ENCODE measurements at regions not wholly inside any gene's neighbourhood (a gene's known extent, or its start where the extent isn't known, plus 50 kb on each side); places are given as distances from the start of the nearest gene placed in this dataset.

- DNase-seq (ENCODE audit: low spot score): no peak
Observed at GRCh38 chr2:66382091-66382490, 52.8 kb upstream of the MEIS1 start.

DNA sequence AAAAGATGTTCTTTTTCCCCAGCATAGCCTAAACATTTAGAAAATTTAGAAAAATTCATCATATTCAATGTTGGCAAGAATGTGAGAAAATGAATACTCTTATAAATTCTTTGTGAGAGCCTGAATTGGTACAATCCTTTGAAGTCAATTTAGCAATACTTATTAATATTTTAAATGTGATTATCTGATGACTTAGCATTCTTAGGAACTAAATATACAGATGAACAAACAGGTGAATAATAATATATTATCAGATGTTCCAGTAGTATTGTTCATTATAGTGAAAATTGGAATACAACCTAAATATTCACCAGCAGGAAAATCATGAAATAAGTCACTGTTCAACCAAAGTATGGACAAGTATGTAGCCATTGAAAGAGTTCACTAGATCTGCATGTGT is 55.5 kb upstream of the MEIS1 start:
- no peak for DNase-seq (ENCODE audit: low spot score)

GRCh38 chr2:66377832-66378231 is 57.1 kb upstream of the MEIS1 start:
- DNase-seq (ENCODE audit: low spot score): no peak

DNA sequence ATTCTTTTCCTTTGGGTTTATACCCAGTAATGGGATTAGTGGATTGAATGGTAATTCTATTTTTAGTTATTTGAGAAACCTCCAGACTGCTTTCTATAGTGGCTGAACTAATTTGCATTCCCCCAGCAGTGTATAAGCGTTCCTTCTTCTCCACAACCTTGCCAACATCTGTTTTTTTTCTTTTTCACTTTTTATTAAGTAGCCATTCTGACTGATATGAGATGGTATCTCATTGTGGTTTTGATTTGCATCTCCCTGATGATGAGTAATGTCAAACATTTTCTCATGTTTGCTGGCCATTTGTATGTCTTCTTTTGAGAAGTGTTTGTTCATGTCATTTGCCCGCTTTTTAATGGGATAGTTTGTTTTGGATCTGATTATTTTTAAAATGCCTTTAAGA is 64.1 kb upstream of the MEIS1 start:
- no peak for DNase-seq (ENCODE audit: low spot score)

DNA sequence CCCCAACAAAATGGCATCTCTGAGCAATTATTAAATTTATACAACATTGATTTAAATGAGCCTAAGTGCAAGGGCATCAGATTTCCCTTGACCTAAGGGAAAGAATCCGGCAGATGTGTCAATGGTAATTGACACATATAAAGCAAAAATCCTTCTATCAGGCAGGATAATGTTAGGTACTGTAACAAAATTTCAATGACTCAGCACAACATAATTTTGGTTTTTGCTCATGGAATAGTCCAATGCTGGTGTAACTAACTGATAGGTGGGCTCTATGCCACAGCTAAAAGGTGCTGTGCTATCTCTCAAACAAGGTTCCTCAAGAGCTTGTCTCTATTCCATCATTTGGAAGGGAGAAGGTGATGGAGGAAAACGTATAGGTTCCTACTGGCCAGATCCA is 68.3 kb upstream of the MEIS1 start:
- DNase-seq (ENCODE audit: low spot score): no peak

- peak; percentile 13 for DNase-seq (ENCODE audit: low spot score)
Observed at GRCh38 chr2:66364495-66365333, 70.2 kb upstream of the MEIS1 start.

- no peak for DNase-seq (ENCODE audit: low spot score)
Observed at GRCh38 chr2:66362701-66363100, 72.2 kb upstream of the MEIS1 start.

GRCh38 chr2:66346231-66346664 is 88.7 kb upstream of the MEIS1 start:
- no peak for DNase-seq (ENCODE audit: low spot score)

GRCh38 chr2:66344087-66344663 is 90.8 kb upstream of the MEIS1 start:
- no peak for DNase-seq (ENCODE audit: low spot score)

GRCh38 chr2:66343259-66343658 is 91.7 kb upstream of the MEIS1 start:
- no peak for DNase-seq (ENCODE audit: low spot score)

DNA sequence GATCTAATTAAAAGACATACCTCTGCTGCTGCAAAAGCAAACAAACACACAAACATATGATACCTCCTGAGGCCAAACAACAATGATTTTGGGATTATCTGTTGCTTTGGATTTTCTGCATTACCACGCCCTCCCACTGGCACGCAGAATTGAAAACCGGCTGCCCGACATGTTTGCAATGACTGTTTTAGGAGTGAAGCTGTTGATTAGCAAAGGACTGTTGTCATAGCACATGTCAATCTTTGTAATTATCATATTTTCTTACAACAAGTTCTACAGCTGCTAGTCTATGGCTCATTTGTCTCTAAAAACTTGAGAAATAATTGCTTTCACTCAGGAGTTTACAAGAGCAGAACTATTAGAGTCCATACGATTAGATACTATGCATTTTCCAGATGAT is 94.4 kb upstream of the MEIS1 start:
- DNase-seq (ENCODE audit: low spot score): no peak

DNA sequence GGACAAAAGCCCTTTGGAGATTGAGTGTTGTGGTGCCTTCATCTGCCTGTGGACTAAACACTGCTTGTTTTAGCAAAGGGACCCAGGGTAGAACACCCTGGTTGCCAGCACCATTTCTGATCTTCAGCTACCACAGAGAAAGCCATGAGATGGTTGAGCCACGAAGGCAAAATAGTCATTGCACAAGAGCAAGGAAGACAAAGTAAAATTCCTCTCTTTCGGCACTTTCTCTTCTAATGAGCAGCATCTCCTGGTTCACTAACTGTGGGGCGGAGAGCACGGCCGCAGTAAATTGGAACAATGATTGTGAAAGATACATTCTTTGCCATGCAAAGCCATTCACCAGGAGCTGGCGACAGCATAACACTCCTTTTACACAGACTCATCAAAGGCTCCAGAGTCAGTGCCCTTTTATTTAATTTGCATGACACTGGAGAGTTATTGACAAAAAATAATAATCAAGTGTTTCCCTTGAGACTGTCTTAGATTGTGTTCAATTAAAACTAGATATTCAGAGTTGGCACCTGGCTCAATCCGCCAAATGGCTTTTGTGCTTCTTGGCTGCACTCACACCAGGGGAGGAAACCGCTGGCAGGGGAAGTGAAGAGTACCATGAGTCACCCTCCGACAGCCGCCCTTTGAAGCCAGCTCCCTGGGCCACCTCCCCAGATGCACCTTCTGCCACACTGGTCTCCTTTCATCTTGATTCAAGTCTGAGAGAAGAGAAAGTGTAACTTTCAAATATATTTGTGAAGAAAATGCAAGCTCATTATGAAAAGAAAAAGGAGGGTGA is 100.5 kb upstream of the MEIS1 start:
- DNase-seq (ENCODE audit: low spot score): no peak

DNA sequence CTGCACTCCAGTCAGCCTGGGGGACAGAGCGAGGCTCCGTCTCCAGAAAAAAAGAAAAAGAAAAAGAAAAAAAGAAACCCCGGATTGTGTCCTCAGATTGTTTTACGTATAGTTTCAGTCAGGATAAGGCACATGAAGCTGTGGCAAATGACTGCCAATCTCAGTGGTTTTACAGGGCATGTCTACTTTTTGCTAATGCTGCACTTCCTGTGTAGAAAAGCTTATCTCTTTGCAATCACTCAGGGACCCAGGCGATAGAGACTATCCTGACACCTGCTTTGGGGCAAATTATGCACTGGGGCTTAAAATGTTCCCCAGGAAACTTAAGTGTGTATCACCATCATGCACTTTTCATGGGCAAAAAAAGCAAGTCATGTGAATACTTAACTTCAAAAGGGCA is 103.7 kb upstream of the MEIS1 start:
- no peak for DNase-seq (ENCODE audit: low spot score)

DNA sequence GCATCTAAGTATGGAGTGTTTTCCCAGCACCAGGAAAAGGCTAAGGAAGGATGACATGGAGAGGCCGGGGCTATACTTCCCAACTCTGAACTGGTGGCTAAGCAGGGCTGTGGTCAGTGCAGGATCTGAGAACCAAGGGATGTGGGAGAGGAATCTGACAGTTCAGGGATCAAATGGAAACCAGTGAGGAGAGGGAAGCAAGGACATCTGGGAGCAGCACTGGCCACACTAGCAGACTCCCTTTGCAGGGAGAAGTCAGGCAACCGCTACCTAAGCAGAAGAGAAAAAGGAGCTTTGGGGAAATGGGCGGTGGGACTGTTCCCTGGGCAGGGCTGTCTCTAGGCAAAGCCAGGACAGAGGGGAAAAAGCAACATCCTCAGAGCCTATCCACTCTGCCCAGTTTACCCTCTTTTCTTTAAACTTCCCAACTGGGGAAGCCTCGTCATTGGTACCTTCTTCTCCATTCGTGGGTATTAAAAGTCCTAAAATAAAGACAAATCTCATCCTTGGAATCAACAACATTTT is 105.8 kb upstream of the MEIS1 start:
- no peak for DNase-seq (ENCODE audit: low spot score)

DNA sequence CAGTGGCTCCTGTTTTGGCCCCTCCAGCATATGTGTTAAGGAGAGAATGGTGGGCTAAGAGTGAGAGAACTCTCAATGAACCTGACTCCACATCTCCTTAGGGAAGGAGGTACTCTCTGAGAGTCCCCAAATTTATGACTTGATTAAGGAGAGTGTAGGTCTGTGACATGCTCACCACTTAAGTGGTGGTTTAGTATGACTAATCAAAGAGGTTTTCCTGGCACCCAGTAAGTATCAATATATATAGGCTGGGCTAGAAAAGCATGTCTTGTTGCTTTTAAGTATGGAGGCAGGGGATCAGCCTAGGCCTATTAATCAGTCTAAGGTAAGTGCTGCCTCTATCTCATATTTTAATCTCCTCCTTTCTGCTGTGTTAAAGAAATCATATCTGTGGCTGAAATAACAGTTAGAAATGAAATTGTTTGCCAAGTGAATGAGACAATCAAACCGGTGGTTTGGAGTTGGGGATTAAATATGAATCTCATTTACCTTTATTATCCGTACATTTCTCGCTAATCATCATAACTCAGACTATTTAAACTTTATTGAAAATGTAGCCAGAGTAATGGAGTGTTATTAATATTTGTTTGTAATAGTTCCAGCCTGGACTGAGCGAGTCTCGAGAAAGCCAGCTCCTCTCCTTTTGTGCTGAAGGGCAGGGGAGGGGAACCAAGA is 107.7 kb upstream of the MEIS1 start:
- no peak for DNase-seq (ENCODE audit: low spot score)

GRCh38 chr2:66324909-66325528 is 109.9 kb upstream of the MEIS1 start:
- no peak for DNase-seq (ENCODE audit: low spot score)

DNA sequence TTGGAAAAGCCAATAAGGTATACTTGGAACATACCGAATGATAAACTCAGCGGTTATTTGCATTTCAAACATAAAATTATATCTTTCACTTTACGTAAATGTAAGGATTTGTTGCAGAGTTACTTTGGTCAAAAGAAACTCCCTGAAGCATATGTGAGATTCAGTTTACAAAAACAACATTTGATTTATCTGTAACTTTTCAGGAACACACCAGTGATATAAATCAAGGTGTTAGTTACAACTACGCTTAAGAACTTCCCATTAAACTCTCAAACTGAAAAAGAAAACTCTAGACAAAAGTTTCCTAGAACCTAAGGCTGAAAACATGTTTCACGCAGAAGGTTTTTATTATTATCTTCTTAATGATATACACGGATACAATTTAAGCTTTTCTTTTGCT is 110.6 kb upstream of the MEIS1 start:
- no peak for DNase-seq (ENCODE audit: low spot score)

DNA sequence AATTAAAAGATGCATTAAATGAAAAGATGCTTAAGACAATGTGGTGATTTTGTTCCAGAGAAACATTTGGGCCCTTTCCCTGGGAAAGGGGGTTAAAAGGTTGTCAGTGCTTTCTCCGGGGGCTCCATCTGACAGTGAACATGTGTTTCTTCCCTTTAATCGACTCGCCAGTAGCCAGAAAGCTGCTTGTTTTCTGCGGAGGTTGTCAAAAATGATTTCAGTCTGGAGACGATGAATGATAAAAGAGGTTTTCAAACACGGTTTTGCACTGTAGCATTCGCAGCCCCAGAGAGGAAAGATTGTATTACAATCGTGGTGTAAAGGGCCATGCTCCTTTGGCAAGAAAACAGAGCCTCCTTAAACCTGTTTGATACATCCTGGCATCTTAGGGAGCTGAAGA is 111.5 kb upstream of the MEIS1 start:
- DNase-seq (ENCODE audit: low spot score): no peak

- DNase-seq (ENCODE audit: low spot score): no peak
Observed at GRCh38 chr2:66322506-66323260, 112.2 kb upstream of the MEIS1 start.

DNA sequence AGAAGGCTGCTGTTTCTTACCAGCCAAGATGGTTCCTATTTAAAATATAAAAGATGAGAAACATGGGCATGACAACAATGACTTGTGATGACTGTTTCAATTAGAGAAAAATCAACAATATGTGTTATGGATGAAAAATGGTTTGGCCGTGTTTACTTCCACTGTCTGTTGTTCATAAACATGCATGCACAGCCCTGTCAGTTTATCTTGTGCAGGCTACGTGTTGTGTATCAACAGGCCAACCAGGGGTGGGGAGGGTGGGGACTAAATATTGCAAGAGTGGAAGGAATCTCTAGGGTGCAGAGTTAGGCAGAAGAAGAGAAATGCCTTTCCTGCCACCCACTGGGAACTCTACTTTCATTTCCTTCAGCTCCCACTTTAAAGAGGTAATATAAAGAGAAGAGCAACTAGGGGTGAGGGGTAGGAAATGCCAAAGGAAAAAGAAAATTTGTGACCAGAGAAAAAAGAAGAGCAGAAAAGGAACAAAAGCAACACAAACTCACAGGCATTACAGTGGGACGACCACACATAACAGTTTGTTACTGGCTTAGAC is 116.8 kb upstream of the MEIS1 start:
- no peak for DNase-seq (ENCODE audit: low spot score)
